ENCODE measurements at regions not wholly inside any gene's neighbourhood (a gene's known extent, or its start where the extent isn't known, plus 50 kb on each side); places are given as distances from the start of the nearest gene placed in this dataset.
"Not testable (repeated sequence)": the region's sequence is repeated elsewhere in the genome, so short reads cannot be mapped to it uniquely, and the experiment has no call there.

GRCh38 chr6:121797598-121797997 lies 362.2 kb downstream of the GJA1 start:
- TF ChIP-seq ZNF891 (CRISPR knock-in tag; IDR thresholded peaks at IDR 0.05); ZNF768 (CRISPR knock-in tag; IDR thresholded peaks at IDR 0.05); SIN3A (IDR thresholded peaks at IDR 0.05; ENCODE audit: borderline replicate concordance, low read depth, low read length); JUN (CRISPR knock-in tag; IDR thresholded peaks at IDR 0.05); XRCC5 (optimal IDR thresholded peaks at IDR 0.05; ENCODE audit: low read length); CTCF (CRISPR knock-in tag; IDR thresholded peaks at IDR 0.05); BRCA1 (CRISPR knock-in tag; IDR thresholded peaks at IDR 0.05); SP1 (IDR thresholded peaks at IDR 0.05); SP1 (CRISPR knock-in tag; IDR thresholded peaks at IDR 0.05); POLR2A (IDR thresholded peaks at IDR 0.05; ENCODE audit: insufficient read depth in 1 of 2, low read depth in 2 of 2, low read length in 2 of 2): not testable (repeated sequence)
